ENCODE measurements at regions not wholly inside any gene's neighbourhood (a gene's known extent, or its start where the extent isn't known, plus 50 kb on each side); places are given as distances from the start of the nearest gene placed in this dataset.

GRCh38 chr19:30880151-30880550 is 469.1 kb downstream of the TSHZ3 start:
- TF ChIP-seq KAT7 (CRISPR knock-in tag; IDR thresholded peaks at IDR 0.05; ENCODE audit: borderline replicate concordance) (no peak), FOXK1 (CRISPR knock-in tag; IDR thresholded peaks at IDR 0.05) (no peak), CTCF (IDR thresholded peaks at IDR 0.05) (no peak), ZNF138 (CRISPR knock-in tag; conservative IDR thresholded peaks at IDR 0.05) (no peak), SOX15 (CRISPR knock-in tag; IDR thresholded peaks at IDR 0.05) (no peak), AFF4 (CRISPR knock-in tag; IDR thresholded peaks at IDR 0.05; ENCODE audit: borderline replicate concordance) (no peak), TCF7 (CRISPR knock-in tag; IDR thresholded peaks at IDR 0.05; ENCODE audit: low read depth) (no peak)
